HAP-1 (cell line): ENCODE measurements at regions not wholly inside any gene's neighbourhood (a gene's known extent, or its start where the extent isn't known, plus 50 kb on each side); places are given as distances from the start of the nearest gene placed in this dataset.
"Not testable (repeated sequence)": the region's sequence is repeated elsewhere in the genome, so short reads cannot be mapped to it uniquely, and the experiment has no call there.

Source experiments
- DNase-seq, 2 experiments: peaks; one replicate each; pipeline ENCODE4 v3.0.0-alpha.2; 2016 to 2020; ENCODE audit warnings: low spot score in 2 of 2
- H3K27me3 ChIP-seq: fragments of 250-450 bp; sonication (Bioruptor Pico); 2 replicates; pipeline ENCODE4 v1.5.1; 2020; ENCODE audit warnings: low read depth, mild to moderate bottlenecking, moderate library complexity
- H3K36me3 ChIP-seq: fragments of 250-450 bp; sonication (Bioruptor Pico); replicated peaks from 2 replicates; pipeline ENCODE4 v1.5.1; 2020; ENCODE audit warnings: mild to moderate bottlenecking
- H3K4me1 ChIP-seq: fragments of 250-450 bp; sonication (Bioruptor Pico); 2 replicates; pipeline ENCODE4 v1.5.1; 2020; ENCODE audit warnings: mild to moderate bottlenecking
- H3K4me3 ChIP-seq: fragments of 250-450 bp; sonication (Bioruptor Pico); 2 replicates; pipeline ENCODE4 v1.5.1; 2020; ENCODE audit warnings: mild to moderate bottlenecking, moderate library complexity
- H3K9me3 ChIP-seq: fragments of 250-450 bp; sonication (Bioruptor Pico); 2 replicates; pipeline ENCODE4 v1.5.1; 2020; ENCODE audit warnings: mild to moderate bottlenecking, moderate library complexity
- in situ Hi-C: fragments of 300-500 bp; cut with MboI; formaldehyde crosslinking; loops from 3 replicates; pipeline ENCODE4 v1.14.3; 2020; ENCODE audit warnings: low sequenced_read_pairs, inconsistent platforms, mixed read lengths

DNA sequence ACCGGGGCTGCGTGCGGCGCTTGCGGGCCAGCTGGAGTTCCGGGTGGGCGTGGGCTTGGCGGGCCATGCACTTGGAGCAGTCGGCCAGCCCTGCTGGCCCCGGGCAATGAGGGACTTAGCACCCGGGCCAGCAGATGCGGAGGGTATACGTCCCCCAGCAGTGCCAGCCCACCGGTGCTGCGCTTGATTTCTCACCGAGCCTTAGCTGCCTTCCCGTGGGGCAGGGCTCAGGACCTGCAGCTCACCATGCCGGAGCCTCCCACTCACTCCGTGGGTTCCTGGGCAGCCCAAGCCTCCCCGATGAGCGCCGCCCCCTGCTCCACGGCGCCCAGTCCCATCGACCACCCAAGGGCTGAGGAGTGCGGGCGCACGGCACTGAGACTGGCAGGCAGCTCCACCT is 51.4 kb upstream of the INPP4B start:
- H3K4me1 ChIP-seq, in situ Hi-C loops, DNase-seq, H3K9me3 ChIP-seq, H3K36me3 ChIP-seq, H3K4me3 ChIP-seq, H3K27me3 ChIP-seq: not testable (repeated sequence)

GRCh38 chr4:142900622-142901021 is 54.5 kb upstream of the INPP4B start:
- H3K9me3 ChIP-seq = no peaks in the 10 kb centered on the region; the same call in 1 of the 2 replicates
- no peaks in the 10 kb centered on the region for H3K27me3 ChIP-seq
- no peak for DNase-seq
- in situ Hi-C loops = no loop called here
- no peaks in the 10 kb centered on the region for H3K4me1 ChIP-seq
- H3K4me3 ChIP-seq = no peak overlapping the region
- no peaks in the 10 kb centered on the region for H3K36me3 ChIP-seq

DNA sequence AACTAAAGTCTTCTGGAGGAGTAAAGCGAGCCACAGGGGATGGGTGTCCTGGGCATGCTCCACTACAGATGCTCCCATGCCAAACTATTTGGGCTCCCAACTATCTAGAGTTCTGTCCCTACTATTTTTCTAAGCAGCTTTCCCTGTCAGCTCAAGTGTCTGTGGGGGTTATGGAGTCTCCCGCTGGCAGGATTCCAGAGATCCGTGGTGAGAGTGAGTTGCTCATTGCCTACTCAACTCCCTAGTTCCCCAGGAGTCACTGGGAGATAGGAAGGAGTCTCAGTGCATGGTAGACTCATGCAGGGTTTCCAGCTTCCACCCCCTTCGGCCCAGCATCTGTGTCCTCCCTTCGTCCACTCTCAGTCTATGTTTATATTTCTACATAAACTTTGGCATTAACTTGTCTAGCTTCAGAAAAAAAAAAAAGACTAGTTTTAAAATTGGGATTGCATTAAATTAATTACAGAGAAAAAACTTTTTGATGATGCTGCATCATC is 55.1 kb upstream of the INPP4B start:
- Histone ChIP-seq H3K9me3 (no peaks in the 10 kb centered on the region; the same call in 1 of the 2 replicates), H3K4me1 (no peaks in the 10 kb centered on the region), H3K36me3 (no peaks in the 10 kb centered on the region), H3K27me3 (no peaks in the 10 kb centered on the region), H3K4me3 (no peak overlapping the region)
- in situ Hi-C loops = no loop called here
- DNase-seq = no peak

DNA sequence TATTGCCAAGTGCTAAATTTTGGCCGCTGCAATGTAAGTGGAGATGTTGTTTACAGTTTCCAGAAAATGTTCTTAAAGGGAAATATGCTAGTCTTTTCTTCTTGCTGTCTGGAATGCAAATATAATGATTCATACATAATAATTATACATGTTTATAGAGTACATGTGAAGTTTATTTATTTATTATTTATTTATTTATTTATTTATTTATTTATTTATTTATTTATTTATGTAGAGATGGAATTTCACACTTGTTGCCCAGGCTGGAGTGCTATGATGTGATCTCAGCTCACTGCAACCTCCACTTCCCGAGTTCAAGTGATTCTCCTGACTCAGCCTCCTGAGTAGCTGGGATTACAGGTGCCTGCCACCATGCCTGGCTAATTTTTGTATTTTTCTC is 57.5 kb upstream of the INPP4B start:
- H3K27me3 ChIP-seq, DNase-seq, in situ Hi-C loops, H3K36me3 ChIP-seq, H3K9me3 ChIP-seq, H3K4me3 ChIP-seq, H3K4me1 ChIP-seq: not testable (repeated sequence)

GRCh38 chr4:142909908-142910307 is 63.8 kb upstream of the INPP4B start:
- in situ Hi-C loops = no loop called here
- no peaks in the 10 kb centered on the region for H3K9me3 ChIP-seq
- H3K27me3 ChIP-seq = no peaks in the 10 kb centered on the region
- DNase-seq = no peak
- H3K4me3 ChIP-seq = no peak overlapping the region
- no peaks in the 10 kb centered on the region for H3K4me1 ChIP-seq
- H3K36me3 ChIP-seq = no peaks in the 10 kb centered on the region

DNA sequence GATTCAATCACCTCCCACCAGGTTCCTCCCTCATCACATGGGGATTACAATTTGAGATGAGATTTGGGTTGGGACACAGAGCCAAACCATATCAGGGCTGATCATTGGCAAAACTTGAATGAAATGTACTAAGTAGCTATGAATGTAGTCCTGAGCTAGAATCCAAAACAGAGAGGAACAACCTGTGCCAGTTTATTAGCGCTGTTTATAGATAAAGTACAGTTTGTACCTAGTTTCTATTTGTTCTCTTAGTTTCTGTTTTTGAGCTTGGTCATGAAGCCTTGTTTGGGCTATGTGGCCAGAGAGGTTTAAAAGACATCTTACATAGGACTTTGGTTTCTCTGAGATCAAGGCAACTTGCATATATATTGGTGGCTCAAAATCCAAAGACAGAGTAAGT is 66.9 kb upstream of the INPP4B start:
- DNase-seq = no peak
- Histone ChIP-seq H3K4me1 (no peaks in the 10 kb centered on the region), H3K9me3 (no peaks in the 10 kb centered on the region), H3K27me3 (no peaks in the 10 kb centered on the region), H3K4me3 (no peak overlapping the region), H3K36me3 (no peaks in the 10 kb centered on the region)
- in situ Hi-C loops = no loop called here

- Histone ChIP-seq H3K36me3 (no peaks in the 10 kb centered on the region), H3K9me3 (no peaks in the 10 kb centered on the region), H3K4me3 (no peak overlapping the region), H3K4me1 (no peaks in the 10 kb centered on the region), H3K27me3 (no peaks in the 10 kb centered on the region)
- in situ Hi-C loops = no loop called here
- no peak for DNase-seq
Measured at GRCh38 chr4:142913461-142914030, 67.4 kb upstream of the INPP4B start.

- Histone ChIP-seq H3K36me3 (no peaks in the 10 kb centered on the region), H3K9me3 (no peaks in the 10 kb centered on the region), H3K27me3 (no peaks in the 10 kb centered on the region), H3K4me3 (no peak overlapping the region), H3K4me1 (no peaks in the 10 kb centered on the region)
- peak in 1 of 2 experiments; percentile 4 for DNase-seq
- in situ Hi-C loops = no loop called here
Measured at GRCh38 chr4:142917678-142918077, 71.6 kb upstream of the INPP4B start.

GRCh38 chr4:142922720-142923119 is 76.6 kb upstream of the INPP4B start:
- Histone ChIP-seq H3K36me3 (no peaks in the 10 kb centered on the region), H3K4me1 (no peaks in the 10 kb centered on the region), H3K9me3 (no peaks in the 10 kb centered on the region), H3K4me3 (no peak overlapping the region), H3K27me3 (no peaks in the 10 kb centered on the region)
- no peak for DNase-seq
- in situ Hi-C loops = no loop called here

- Histone ChIP-seq H3K27me3 (no peaks in the 10 kb centered on the region), H3K4me3 (no peak overlapping the region), H3K36me3 (no peaks in the 10 kb centered on the region), H3K4me1 (no peaks in the 10 kb centered on the region), H3K9me3 (no peaks in the 10 kb centered on the region)
- DNase-seq = no peak
- in situ Hi-C loops = no loop called here
Measured at GRCh38 chr4:142923619-142924018, 77.5 kb upstream of the INPP4B start.

DNA sequence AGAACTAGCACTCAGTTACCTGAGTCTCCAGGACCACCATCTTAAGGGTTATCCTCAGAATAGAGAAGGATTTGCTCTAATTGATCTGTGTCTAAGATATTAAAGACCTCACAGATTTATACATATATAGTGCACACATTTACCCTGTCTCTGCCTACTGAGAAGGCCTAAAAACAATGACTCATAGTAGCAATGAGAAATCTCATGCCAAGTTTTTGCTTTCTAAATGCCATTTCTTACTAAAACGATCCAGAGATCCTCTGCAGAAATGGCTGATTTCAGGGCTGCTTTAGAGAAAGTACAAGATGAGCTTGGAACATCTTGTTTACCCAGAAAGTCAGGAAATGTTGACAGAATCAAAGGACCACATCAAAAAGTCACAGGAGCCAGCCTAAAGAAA is 79.1 kb upstream of the INPP4B start:
- no peak for DNase-seq
- no peaks in the 10 kb centered on the region for H3K36me3 ChIP-seq
- no peaks in the 10 kb centered on the region for H3K9me3 ChIP-seq
- H3K27me3 ChIP-seq = no peaks in the 10 kb centered on the region
- in situ Hi-C loops = no loop called here
- no peaks in the 10 kb centered on the region for H3K4me1 ChIP-seq
- no peak overlapping the region for H3K4me3 ChIP-seq

- Histone ChIP-seq H3K9me3 (no peaks in the 10 kb centered on the region), H3K4me1 (no peaks in the 10 kb centered on the region), H3K36me3 (no peaks in the 10 kb centered on the region), H3K27me3 (no peaks in the 10 kb centered on the region), H3K4me3 (no peak overlapping the region)
- in situ Hi-C loops = no loop called here
- no peak for DNase-seq
Measured at GRCh38 chr4:142927721-142928120, 81.6 kb upstream of the INPP4B start.

- no peaks in the 10 kb centered on the region for H3K27me3 ChIP-seq
- DNase-seq = no peak
- H3K4me1 ChIP-seq = no peaks in the 10 kb centered on the region
- in situ Hi-C loops = no loop called here
- no peak overlapping the region for H3K4me3 ChIP-seq
- H3K9me3 ChIP-seq = no peaks in the 10 kb centered on the region
- no peaks in the 10 kb centered on the region for H3K36me3 ChIP-seq
Measured at GRCh38 chr4:142929526-142929925, 83.4 kb upstream of the INPP4B start.

- H3K9me3 ChIP-seq = no peaks in the 10 kb centered on the region
- no peaks in the 10 kb centered on the region for H3K27me3 ChIP-seq
- no peak for DNase-seq
- H3K4me3 ChIP-seq = no peak overlapping the region
- no peaks in the 10 kb centered on the region for H3K36me3 ChIP-seq
- H3K4me1 ChIP-seq = no peaks in the 10 kb centered on the region
- in situ Hi-C loops = no loop called here
Measured at GRCh38 chr4:142933207-142933606, 87.1 kb upstream of the INPP4B start.
